Liver (tissue), 8 donors: ENCODE measurements at regions not wholly inside any gene's neighbourhood (a gene's known extent, or its start where the extent isn't known, plus 50 kb on each side); places are given as distances from the start of the nearest gene placed in this dataset.

Source experiments
- DNase-seq: peaks from one replicate; pipeline ENCODE4 v3.0.0-alpha.2; 2017; ENCODE audit warnings: low spot score
- H3K27ac ChIP-seq, 2 donors: one replicate each; pipeline ENCODE4 v1.7.0; 2013; ENCODE audit warnings: inconsistent platforms in 2 of 2, low read length in 2 of 2, control low read depth in 1 of 2, low read depth in 1 of 2, mild to moderate bottlenecking in 1 of 2
- H3K27me3 ChIP-seq, 4 donors: one replicate each; pipeline versions ENCODE4 v1.6.1 to v1.7.0; 2013; ENCODE audit warnings: low read length in 3 of 4, inconsistent platforms in 1 of 4, mild to moderate bottlenecking in 1 of 4, moderate library complexity in 1 of 4; ENCODE audit not compliant: control insufficient read depth in 4 of 4, insufficient read depth in 4 of 4
- H3K36me3 ChIP-seq, 4 donors: one replicate each; pipeline versions ENCODE4 v1.6.1 to v1.7.0; 2013; ENCODE audit warnings: low read length in 3 of 4, mild to moderate bottlenecking in 3 of 4, low read depth in 1 of 4, moderate library complexity in 1 of 4; ENCODE audit not compliant: control insufficient read depth in 4 of 4, insufficient read depth in 3 of 4
- H3K4me1 ChIP-seq, 4 donors: one replicate each; pipeline versions ENCODE4 v1.6.1 to v1.7.0; 2013; ENCODE audit warnings: low read length in 3 of 4, mild to moderate bottlenecking in 3 of 4, moderate library complexity in 1 of 4; ENCODE audit not compliant: control insufficient read depth in 4 of 4, insufficient read depth in 4 of 4
- H3K4me3 ChIP-seq, 3 donors: one replicate each; pipeline versions ENCODE4 v1.6.1 to v1.7.0; 2013; ENCODE audit warnings: low read length in 3 of 3, control low read depth in 1 of 3, low read depth in 1 of 3, mild to moderate bottlenecking in 1 of 3
- H3K9ac ChIP-seq, 2 donors: one replicate each; pipeline ENCODE4 v1.7.0; 2013; ENCODE audit warnings: low read length in 2 of 2, mild to moderate bottlenecking in 2 of 2, moderate library complexity in 2 of 2, control low read depth in 1 of 2, low read depth in 1 of 2
- H3K9me3 ChIP-seq, 4 donors: one replicate each; pipeline versions ENCODE4 v1.6.1 to v1.7.0; 2013; ENCODE audit warnings: low read length in 3 of 4; ENCODE audit not compliant: control insufficient read depth in 4 of 4
- EGR1 ChIP-seq, 2 donors: IDR thresholded peaks; 2 replicates each; pipeline ENCODE4 v1.6.1; 2016 to 2018; ENCODE audit warnings: antibody characterized with exemption in 2 of 2, low read depth in 2 of 2
- FOXA1 ChIP-seq: IDR thresholded peaks from 2 replicates; pipeline ENCODE4 v1.6.1; 2016; ENCODE audit warnings: antibody characterized with exemption
- FOXA2 ChIP-seq: IDR thresholded peaks from 2 replicates; pipeline ENCODE4 v1.6.1; 2016; ENCODE audit warnings: antibody characterized with exemption
- GABPA ChIP-seq, 2 donors: IDR thresholded peaks in 1 of 2; conservative IDR thresholded peaks in 1 of 2; 2 replicates each; pipeline ENCODE4 v1.6.1; 2016; ENCODE audit warnings: antibody characterized with exemption in 2 of 2, mild to moderate bottlenecking in 1 of 2, moderate library complexity in 1 of 2
- HNF4A ChIP-seq, 2 donors: conservative IDR thresholded peaks; 2 replicates each; pipeline ENCODE4 v1.6.1; 2016; ENCODE audit warnings: antibody characterized with exemption in 2 of 2, mild to moderate bottlenecking in 2 of 2
- HNF4G ChIP-seq: IDR thresholded peaks from 2 replicates; pipeline ENCODE4 v1.6.1; 2016; ENCODE audit warnings: antibody characterized with exemption
- JUND ChIP-seq, 2 donors: IDR thresholded peaks; 2 replicates each; pipeline ENCODE4 v1.6.1; 2016; ENCODE audit warnings: antibody characterized with exemption in 2 of 2
- NR2F2 ChIP-seq: IDR thresholded peaks from 2 replicates; pipeline ENCODE4 v1.6.1; 2016; ENCODE audit warnings: antibody characterized with exemption
- RAD21 ChIP-seq, 2 donors: IDR thresholded peaks; 2 replicates each; pipeline ENCODE4 v1.6.1; 2016; ENCODE audit warnings: antibody characterized with exemption in 2 of 2, mild to moderate bottlenecking in 2 of 2
- REST ChIP-seq: IDR thresholded peaks from 2 replicates; pipeline ENCODE4 v1.6.1; 2016; ENCODE audit warnings: antibody characterized with exemption, mild to moderate bottlenecking
- RXRA ChIP-seq, 2 donors: IDR thresholded peaks; 2 replicates each; pipeline ENCODE4 v1.6.1; 2017 to 2018; ENCODE audit warnings: antibody characterized with exemption in 2 of 2, mild to moderate bottlenecking in 1 of 2
- SP1 ChIP-seq: IDR thresholded peaks from 2 replicates; pipeline ENCODE4 v1.6.1; 2018; ENCODE audit warnings: antibody characterized with exemption, mild to moderate bottlenecking
- TAF1 ChIP-seq: conservative IDR thresholded peaks from 2 replicates; pipeline ENCODE4 v1.6.1; 2016; ENCODE audit warnings: antibody characterized with exemption, mild to moderate bottlenecking
- YY1 ChIP-seq: IDR thresholded peaks from 2 replicates; pipeline ENCODE4 v1.6.1; 2016; ENCODE audit warnings: antibody characterized with exemption, mild to moderate bottlenecking
- WGBS: extraction: QIAGEN DNeasy Blood & Tissue Kit; methylation state at CpG from one replicate; pipeline ENCODE4 v1.1.7; 2013; 5-methylcytosine and 5-hydroxymethylcytosine counted together
- TF ChIP-seq, protein P1 (sequence below): IDR thresholded peaks from 2 replicates; pipeline ENCODE4 v1.6.1; 2016; ENCODE audit warnings: antibody characterized with exemption
- TF ChIP-seq, protein P2 (sequence below): IDR thresholded peaks from 2 replicates; pipeline ENCODE4 v1.6.1; 2016; ENCODE audit warnings: antibody characterized with exemption
- TF ChIP-seq, protein P3 (sequence below): fragments of 150-350 bp; IDR thresholded peaks from 2 replicates; pipeline ENCODE4 v1.5.1; 2017; ENCODE audit warnings: improper control_type of control experiment, low read depth, low read length; ENCODE audit not compliant: missing input control
- TF ChIP-seq, protein P4 (sequence below): IDR thresholded peaks from 2 replicates; pipeline ENCODE4 v1.6.1; 2016; ENCODE audit warnings: antibody characterized with exemption
- donor health status: healthy.
- donor health status: healthy.
- donor health status: healthy.
- donor health status: healthy.
- donor health status: healthy.

- TF ChIP-seq TAF1 (no peak), YY1 (no peak), FOXA1 (no peak), JUND (IDR thresholded peaks at IDR 0.05) (no peak), REST (no peak), HNF4G (no peak), FOXA2 (no peak), RXRA (IDR thresholded peaks at IDR 0.05) (no peak), RAD21 (IDR thresholded peaks at IDR 0.05) (no peak), EGR1 (IDR thresholded peaks at IDR 0.05; ENCODE audit: low read depth in 2 of 2) (no peak), HNF4A (conservative IDR thresholded peaks at IDR 0.05) (no peak), GABPA (IDR thresholded peaks at IDR 0.05 in 1 of 2, conservative IDR thresholded peaks at IDR 0.05 in 1 of 2) (no peak), NR2F2 (no peak), SP1 (no peak)
- TF ChIP-seq, protein P1, sequence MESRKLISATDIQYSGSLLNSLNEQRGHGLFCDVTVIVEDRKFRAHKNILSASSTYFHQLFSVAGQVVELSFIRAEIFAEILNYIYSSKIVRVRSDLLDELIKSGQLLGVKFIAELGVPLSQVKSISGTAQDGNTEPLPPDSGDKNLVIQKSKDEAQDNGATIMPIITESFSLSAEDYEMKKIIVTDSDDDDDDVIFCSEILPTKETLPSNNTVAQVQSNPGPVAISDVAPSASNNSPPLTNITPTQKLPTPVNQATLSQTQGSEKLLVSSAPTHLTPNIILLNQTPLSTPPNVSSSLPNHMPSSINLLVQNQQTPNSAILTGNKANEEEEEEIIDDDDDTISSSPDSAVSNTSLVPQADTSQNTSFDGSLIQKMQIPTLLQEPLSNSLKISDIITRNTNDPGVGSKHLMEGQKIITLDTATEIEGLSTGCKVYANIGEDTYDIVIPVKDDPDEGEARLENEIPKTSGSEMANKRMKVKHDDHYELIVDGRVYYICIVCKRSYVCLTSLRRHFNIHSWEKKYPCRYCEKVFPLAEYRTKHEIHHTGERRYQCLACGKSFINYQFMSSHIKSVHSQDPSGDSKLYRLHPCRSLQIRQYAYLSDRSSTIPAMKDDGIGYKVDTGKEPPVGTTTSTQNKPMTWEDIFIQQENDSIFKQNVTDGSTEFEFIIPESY: no peak
- TF ChIP-seq, protein P2, sequence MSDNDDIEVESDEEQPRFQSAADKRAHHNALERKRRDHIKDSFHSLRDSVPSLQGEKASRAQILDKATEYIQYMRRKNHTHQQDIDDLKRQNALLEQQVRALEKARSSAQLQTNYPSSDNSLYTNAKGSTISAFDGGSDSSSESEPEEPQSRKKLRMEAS: no peak
- TF ChIP-seq, protein P3, sequence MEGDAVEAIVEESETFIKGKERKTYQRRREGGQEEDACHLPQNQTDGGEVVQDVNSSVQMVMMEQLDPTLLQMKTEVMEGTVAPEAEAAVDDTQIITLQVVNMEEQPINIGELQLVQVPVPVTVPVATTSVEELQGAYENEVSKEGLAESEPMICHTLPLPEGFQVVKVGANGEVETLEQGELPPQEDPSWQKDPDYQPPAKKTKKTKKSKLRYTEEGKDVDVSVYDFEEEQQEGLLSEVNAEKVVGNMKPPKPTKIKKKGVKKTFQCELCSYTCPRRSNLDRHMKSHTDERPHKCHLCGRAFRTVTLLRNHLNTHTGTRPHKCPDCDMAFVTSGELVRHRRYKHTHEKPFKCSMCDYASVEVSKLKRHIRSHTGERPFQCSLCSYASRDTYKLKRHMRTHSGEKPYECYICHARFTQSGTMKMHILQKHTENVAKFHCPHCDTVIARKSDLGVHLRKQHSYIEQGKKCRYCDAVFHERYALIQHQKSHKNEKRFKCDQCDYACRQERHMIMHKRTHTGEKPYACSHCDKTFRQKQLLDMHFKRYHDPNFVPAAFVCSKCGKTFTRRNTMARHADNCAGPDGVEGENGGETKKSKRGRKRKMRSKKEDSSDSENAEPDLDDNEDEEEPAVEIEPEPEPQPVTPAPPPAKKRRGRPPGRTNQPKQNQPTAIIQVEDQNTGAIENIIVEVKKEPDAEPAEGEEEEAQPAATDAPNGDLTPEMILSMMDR: no peak
- TF ChIP-seq, protein P4, sequence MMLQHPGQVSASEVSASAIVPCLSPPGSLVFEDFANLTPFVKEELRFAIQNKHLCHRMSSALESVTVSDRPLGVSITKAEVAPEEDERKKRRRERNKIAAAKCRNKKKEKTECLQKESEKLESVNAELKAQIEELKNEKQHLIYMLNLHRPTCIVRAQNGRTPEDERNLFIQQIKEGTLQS: no peak
- 76% methylated on average over 1 of the region's 1 CpG for WGBS
- no peak for DNase-seq
Observed at GRCh38 chr4:54973784-54974183, 151.6 kb downstream of the KDR start.

More at GRCh38 chr4:54973784-54974183, 151.6 kb downstream of the KDR start:
- no peaks in the 10 kb centered on the region for H3K36me3 ChIP-seq
- H3K9me3 ChIP-seq: no peaks in the 10 kb centered on the region
- H3K27me3 ChIP-seq: peaks cover 0 to 5% (median 0%) of the 10 kb centered on the region in 4 donors
- no peak overlapping the region for H3K4me3 ChIP-seq
- H3K27ac ChIP-seq: no peak overlapping the region
- no peak overlapping the region for H3K9ac ChIP-seq
- H3K4me1 ChIP-seq: no peaks in the 10 kb centered on the region
